ENCODE measurements at regions not wholly inside any gene's neighbourhood (a gene's known extent, or its start where the extent isn't known, plus 50 kb on each side); places are given as distances from the start of the nearest gene placed in this dataset.

- no peaks in the 10 kb centered on the region for H3K4me1 ChIP-seq (ENCODE audit: control insufficient read depth in 1 of 2, insufficient read depth in 2 of 2, low read length in 2 of 2)
- no peak overlapping the region for H3K4me3 ChIP-seq (replicated peaks in 1 of 3; ENCODE audit: low read depth in 2 of 3, low read length in 3 of 3)
- H3K27me3 Mint-ChIP-seq (ENCODE audit: low read depth in 3 of 3), result peaks cover 0 to 2% (median 0%) of the 10 kb centered on the region in 3 donors
- no peak for DNase-seq
- no peaks in the 10 kb centered on the region for H3K36me3 ChIP-seq (replicated peaks in 1 of 2; ENCODE audit: control insufficient read depth in 1 of 2, insufficient read depth in 2 of 2, low read length in 2 of 2)
- no CpG with 5 or more reads among the region's 4 CpGs for WGBS (ENCODE audit: insufficient coverage)
- H3K9ac ChIP-seq (ENCODE audit: insufficient read depth, low read length, poor library complexity, severe bottlenecking), result no peak overlapping the region
- no peak overlapping the region for H3K4me2 ChIP-seq (replicated peaks; ENCODE audit: extremely low read depth, low read length, poor library complexity, severe bottlenecking)
- no peak overlapping the region for H3K27ac Mint-ChIP-seq
- intact Hi-C loops (cut with micrococcal nuclease), result loop anchor here (5.0 kb wide), 1 partner anchor 1052 kb away; no protein-coding TSS in a partner anchor
- no peaks in the 10 kb centered on the region for H3K9me3 ChIP-seq (replicated peaks in 1 of 2; ENCODE audit: control insufficient read depth in 1 of 2, insufficient read depth in 1 of 2, low read length in 2 of 2)
- peaks cover 0 to 1% (median 0%) of the 10 kb centered on the region in 7 donors for H3K9me3 Mint-ChIP-seq
- no peak overlapping the region for H2AFZ ChIP-seq (ENCODE audit: insufficient read depth, low read depth, low read length, poor library complexity, severe bottlenecking)
- H3K4me3 Mint-ChIP-seq, result no peak overlapping the region
- no peaks in the 10 kb centered on the region for H3K79me2 ChIP-seq (ENCODE audit: insufficient read depth, low read length)
- no peaks in the 10 kb centered on the region for H3K27me3 ChIP-seq (ENCODE audit: control insufficient read depth in 2 of 2, insufficient read depth in 2 of 2, low read length in 2 of 2)
- no peaks in the 10 kb centered on the region for H3K36me3 Mint-ChIP-seq
- H4K20me1 ChIP-seq (ENCODE audit: insufficient read depth, low read length), result no peaks in the 10 kb centered on the region
- TF ChIP-seq CTCF (IDR thresholded peaks at IDR 0.05), result no peak
- H3K4me1 Mint-ChIP-seq, result no peaks in the 10 kb centered on the region
- H3K27ac ChIP-seq (ENCODE audit: low read depth in 1 of 2, low read length in 2 of 2), result no peak overlapping the region
These were observed 142.2 kb upstream of the DDHD1 start for GRCh38 chr14:53295372-53295771.

GRCh38 chr14:53286301-53286700, 133.2 kb upstream of the DDHD1 start:
- Mint-ChIP-seq H3K27ac (no peak overlapping the region), H3K27me3 (ENCODE audit: low read depth in 3 of 3) (peaks cover 0 to 4% (median 0%) of the 10 kb centered on the region in 3 donors), H3K9me3 (peaks cover 0 to 5% (median 0%) of the 10 kb centered on the region in 7 donors), H3K4me1 (no peaks in the 10 kb centered on the region), H3K4me3 (no peak overlapping the region), H3K36me3 (no peaks in the 10 kb centered on the region)
- H3K4me3 ChIP-seq (replicated peaks in 1 of 3; ENCODE audit: low read depth in 2 of 3, low read length in 3 of 3), result no peak overlapping the region
- no peak overlapping the region for H2AFZ ChIP-seq (ENCODE audit: insufficient read depth, low read depth, low read length, poor library complexity, severe bottlenecking)
- no peaks in the 10 kb centered on the region for H4K20me1 ChIP-seq (ENCODE audit: insufficient read depth, low read length)
- H3K79me2 ChIP-seq (ENCODE audit: insufficient read depth, low read length), result no peaks in the 10 kb centered on the region
- no peak overlapping the region for H3K9ac ChIP-seq (ENCODE audit: insufficient read depth, low read length, poor library complexity, severe bottlenecking)
- no peak overlapping the region for H3K4me2 ChIP-seq (replicated peaks; ENCODE audit: extremely low read depth, low read length, poor library complexity, severe bottlenecking)
- no peak for DNase-seq
- H3K9me3 ChIP-seq (replicated peaks in 1 of 2; ENCODE audit: control insufficient read depth in 1 of 2, insufficient read depth in 1 of 2, low read length in 2 of 2), result peaks cover 0 to 2% of the 10 kb centered on the region in 2 donors
- H3K4me1 ChIP-seq (ENCODE audit: control insufficient read depth in 1 of 2, insufficient read depth in 2 of 2, low read length in 2 of 2), result no peaks in the 10 kb centered on the region
- H3K36me3 ChIP-seq (replicated peaks in 1 of 2; ENCODE audit: control insufficient read depth in 1 of 2, insufficient read depth in 2 of 2, low read length in 2 of 2), result no peaks in the 10 kb centered on the region
- intact Hi-C loops (cut with micrococcal nuclease), result no loop called here
- TF ChIP-seq CTCF (IDR thresholded peaks at IDR 0.05), result no peak
- H3K27ac ChIP-seq (ENCODE audit: low read depth in 1 of 2, low read length in 2 of 2), result no peak overlapping the region
- H3K27me3 ChIP-seq (ENCODE audit: control insufficient read depth in 2 of 2, insufficient read depth in 2 of 2, low read length in 2 of 2), result no peaks in the 10 kb centered on the region

All from CD14-positive monocyte (primary cell).